K562 (cell line): ENCODE measurements at regions not wholly inside any gene's neighbourhood (a gene's known extent, or its start where the extent isn't known, plus 50 kb on each side); places are given as distances from the start of the nearest gene placed in this dataset.

Experiments used
- ATAC-seq: fragments of 200-7000 bp; cut with Tn5 transposase; 3 replicates; pipeline ENCODE4 v1.9.1; 2020; ENCODE audit warnings: moderate library complexity
- BruUV-seq: library from RNA; stranded (reverse); fragments of 400-500 nt; replicated peaks from 2 replicates; lab custom pipeline; 2021; lab: Mats Ljungman, UMichigan
- CTCF ChIA-PET: fragments of 300-600 bp; formaldehyde crosslinking; extraction: SDS; loops from one replicate; lab custom pipeline; 2021; ENCODE audit warnings: low intra/inter-chr PET ratio; lab: Yijun Ruan, JAX
- POLR2A ChIA-PET: fragments of 300-600, 350-650 bp; sonication (Branson Sonifier 250); formaldehyde crosslinking; extraction: SDS; loops from one replicate; lab custom pipeline; 2021; ENCODE audit warnings: antibody characterized with exemption, inconsistent platforms; lab: Yijun Ruan, JAX
- DNase-seq, 4 experiments: peaks; one replicate each; pipeline versions ENCODE4 v3.0.0 to v3.0.0-alpha.2; 2011 to 2018; ENCODE audit warnings: low spot score in 3 of 4, mixed read lengths in 3 of 4; ENCODE audit errors: extremely low read depth in 1 of 4
- FAIRE-seq: peaks from 2 replicates; lab custom pipeline; 2011; peaks lifted over from hg19 to GRCh38; lab: Jason Lieb, UNC
- H2AFZ ChIP-seq: 2 replicates; pipeline ENCODE4 v1.6.0; 2011; ENCODE audit warnings: low read depth, low read length, control low read depth, inconsistent platforms
- H3K27ac ChIP-seq: fragments of 200-600 bp; 3 replicates; pipeline ENCODE4 v1.8.0; 2011; ENCODE audit warnings: low read depth, mild to moderate bottlenecking, control low read depth, inconsistent platforms, low read length, moderate library complexity, mixed read lengths; ENCODE audit errors: extremely low read depth
- H3K27me3 ChIP-seq, 2 experiments: fragments of 300-600 bp in 1 of 2; 2 replicates in 1 of 2; 3 replicates in 1 of 2; pipeline versions ENCODE4 v1.6.0 to v1.8.0; 2011; ENCODE audit warnings: inconsistent platforms in 2 of 2, low read length in 2 of 2, mild to moderate bottlenecking in 1 of 2, mixed read lengths in 1 of 2, moderate library complexity in 1 of 2; ENCODE audit not compliant: control insufficient read depth in 2 of 2, insufficient read depth in 2 of 2
- H3K36me3 ChIP-seq: fragments of 300-600 bp; 3 replicates; pipeline ENCODE4 v1.8.0; 2011; ENCODE audit warnings: mild to moderate bottlenecking, low read length, inconsistent platforms; ENCODE audit not compliant: control insufficient read depth, insufficient read depth
- H3K4me1 ChIP-seq, 2 experiments: fragments of 200-600 bp in 1 of 2; replicated peaks in 1 of 2; 2 replicates in 1 of 2; 3 replicates in 1 of 2; pipeline versions ENCODE4 v1.5.1 to v1.8.0; 2011; ENCODE audit warnings: inconsistent platforms in 2 of 2, low read length in 2 of 2, mild to moderate bottlenecking in 1 of 2, mixed read lengths in 1 of 2, moderate library complexity in 1 of 2; ENCODE audit not compliant: control insufficient read depth in 2 of 2, insufficient read depth in 2 of 2
- H3K4me2 ChIP-seq: 2 replicates; pipeline ENCODE4 v1.6.1; 2011; ENCODE audit warnings: low read length, control low read depth, inconsistent platforms, mixed read lengths; ENCODE audit not compliant: insufficient read depth
- H3K4me3 ChIP-seq: fragments of 200-600 bp; sonication (generic), shearing (Covaris generic); 2 replicates; pipeline ENCODE4 v1.5.1; 2016; ENCODE audit warnings: control low read depth, inconsistent platforms
- H3K79me2 ChIP-seq: fragments of 200-600 bp; 3 replicates; pipeline ENCODE4 v1.8.0; 2011; ENCODE audit warnings: low read length, inconsistent platforms; ENCODE audit not compliant: control insufficient read depth, insufficient read depth
- H3K9ac ChIP-seq, 2 experiments: 2 replicates each; pipeline versions ENCODE4 v1.6.0 to v1.6.1; 2011; ENCODE audit warnings: low read depth in 2 of 2, low read length in 2 of 2, control low read depth in 1 of 2, inconsistent platforms in 1 of 2, mild to moderate bottlenecking in 1 of 2, mixed read lengths in 1 of 2; ENCODE audit not compliant: insufficient read depth in 1 of 2
- H3K9me1 ChIP-seq: one replicate; pipeline ENCODE4 v1.6.0; 2011; ENCODE audit warnings: inconsistent platforms, mild to moderate bottlenecking, low read length, moderate library complexity; ENCODE audit not compliant: control insufficient read depth, insufficient read depth
- H3K9me3 ChIP-seq: replicated peaks from 2 replicates; pipeline ENCODE4 v1.5.1; 2011; ENCODE audit warnings: low read depth, low read length, inconsistent platforms; ENCODE audit not compliant: control insufficient read depth, insufficient read depth
- H4K20me1 ChIP-seq: replicated peaks from 2 replicates; pipeline ENCODE4 v1.6.1; 2011; ENCODE audit warnings: low read length, inconsistent platforms, mixed read lengths; ENCODE audit not compliant: control insufficient read depth, insufficient read depth
- ARHGAP35 ChIP-seq: fragments of 450-650 bp; IDR thresholded peaks from 2 replicates; pipeline ENCODE4 v1.6.1; 2018; ENCODE audit not compliant: partially characterized antibody
- ATF1 ChIP-seq, 2 experiments: fragments of 450-650 bp in 1 of 2; IDR thresholded peaks; 2 replicates each; pipeline ENCODE4 v1.6.1; 2016; ENCODE audit warnings: missing compliant biosample characterization in 1 of 2, missing genetic modification characterization in 1 of 2
- CBX5 ChIP-seq: IDR thresholded peaks from 2 replicates; pipeline ENCODE4 v1.6.1; 2014; ENCODE audit warnings: low read depth, borderline replicate concordance
- CTCF ChIP-seq, 3 experiments: IDR thresholded peaks in 2 of 3; conservative IDR thresholded peaks in 1 of 3; 2 replicates each; pipeline ENCODE4 v1.5.1; 2011 to 2012; ENCODE audit warnings: low read length in 3 of 3, mild to moderate bottlenecking in 3 of 3, control low read depth in 2 of 3, improper control_type of control experiment in 1 of 3, inconsistent platforms in 1 of 3, low read depth in 1 of 3, mixed read lengths in 1 of 3, moderate library complexity in 1 of 3; ENCODE audit not compliant: insufficient read depth in 2 of 3
- CXXC5 ChIP-seq: fragments of 250-450 bp; sonication (Bioruptor Pico); IDR thresholded peaks from 2 replicates; pipeline ENCODE4 v1.8.0; 2022; ENCODE audit warnings: inconsistent platforms, mild to moderate bottlenecking, moderate library complexity
- ELF4 ChIP-seq: fragments of 450-650 bp; formaldehyde crosslinking; IDR thresholded peaks from 2 replicates; pipeline ENCODE4 v1.4.0; 2022; ENCODE audit warnings: missing genetic modification characterization
- JUND ChIP-seq, 2 experiments: IDR thresholded peaks; 2 replicates in 1 of 2; 3 replicates in 1 of 2; pipeline ENCODE4 v1.6.1; 2011; ENCODE audit warnings: borderline replicate concordance in 2 of 2, low read depth in 2 of 2, low read length in 2 of 2, improper control_type of control experiment in 1 of 2, missing biosample characterization in 1 of 2, missing genetic modification characterization in 1 of 2, missing genetic modification reagents in 1 of 2
- NCOA1 ChIP-seq: fragments of 450-650 bp; IDR thresholded peaks from 2 replicates; pipeline ENCODE4 v1.6.1; 2016; ENCODE audit warnings: low read depth
- PATZ1 ChIP-seq: fragments of 250-450 bp; sonication (Bioruptor Pico); IDR thresholded peaks from 2 replicates; pipeline ENCODE4 v1.5.0; 2020; ENCODE audit warnings: mild to moderate bottlenecking, borderline replicate concordance
- POLR2B ChIP-seq: fragments of 450-650 bp; IDR thresholded peaks from 2 replicates; pipeline ENCODE4 v1.6.1; 2018; ENCODE audit warnings: low read depth; ENCODE audit not compliant: partially characterized antibody
- RBM39 ChIP-seq: fragments of 200-400 bp; formaldehyde crosslinking; optimal IDR thresholded peaks from 2 replicates; pipeline ENCODE3; 2018; ENCODE audit warnings: low read depth, low read length
- RFX5 ChIP-seq: IDR thresholded peaks from 2 replicates; pipeline ENCODE4 v1.6.1; 2011; ENCODE audit warnings: low read depth, mild to moderate bottlenecking, improper control_type of control experiment, low read length
- RUNX1 ChIP-seq: sonication (generic); IDR thresholded peaks from 2 replicates; pipeline ENCODE4 v1.6.1; 2016; ENCODE audit warnings: antibody characterized with exemption, low read depth
- ZNF175 ChIP-seq: fragments of 200-800 bp; sonication (Bioruptor generic); IDR thresholded peaks from 2 replicates; pipeline ENCODE4 v1.6.1; 2016; ENCODE audit warnings: low read depth, mild to moderate bottlenecking, missing genetic modification characterization, missing compliant biosample characterization
- ZNF512 ChIP-seq: IDR thresholded peaks from 2 replicates; pipeline ENCODE4 v1.6.1; 2016; ENCODE audit warnings: missing genetic modification characterization, missing compliant biosample characterization
- WGBS: fragments of 100-300 bp; shearing (Covaris generic); methylation state at CpG from one replicate; pipeline ENCODE4 v1.1.6; 2016; ENCODE audit warnings: low coverage, mixed read lengths; ENCODE audit not compliant: insufficient coverage; ENCODE audit errors: missing lambda C conversion rate; 5-methylcytosine and 5-hydroxymethylcytosine counted together
- in situ Hi-C: fragments of 300-500 bp; cut with MboI; formaldehyde crosslinking; loops from 4 replicates; pipeline ENCODE4 v1.15.0; 2018; ENCODE audit warnings: inconsistent platforms, mixed read lengths
- intact Hi-C: fragments of 100-400 bp; cut with micrococcal nuclease; formaldehyde crosslinking; loops from 2 replicates; pipeline ENCODE4 v1.14.2; 2022
- TF ChIP-seq, protein P1 (sequence below), 2 experiments: fragments of 450-650 bp; conservative IDR thresholded peaks; 2 replicates each; pipeline ENCODE4 v1.6.1; 2017; ENCODE audit warnings: mild to moderate bottlenecking in 2 of 2, moderate library complexity in 2 of 2

DNA sequence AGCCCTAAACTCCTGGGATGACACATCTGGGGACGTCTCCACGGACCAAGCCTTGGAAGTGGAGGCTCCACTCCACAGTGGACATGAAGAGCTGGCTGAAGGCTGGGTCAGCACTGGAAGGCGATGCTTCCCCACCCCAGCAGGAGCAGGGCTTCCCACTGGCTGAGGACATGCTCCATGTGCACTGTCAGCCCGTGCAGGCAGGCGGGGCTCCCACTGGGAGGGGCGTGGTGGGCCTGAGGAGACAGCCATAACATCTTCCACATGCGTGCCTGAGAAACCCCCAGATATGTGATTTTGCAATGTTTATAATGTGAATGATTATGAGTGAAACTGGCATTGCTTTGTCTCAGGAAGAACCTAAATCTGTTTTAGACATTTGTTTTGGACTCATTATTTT is 231.3 kb downstream of the KLF13 start:
- H4K20me1 ChIP-seq, result no peaks in the 10 kb centered on the region
- 2% methylated on average over 7 of the region's 7 CpGs for WGBS
- no peak overlapping the region for H3K4me2 ChIP-seq
- H3K9me1 ChIP-seq, result no peaks in the 10 kb centered on the region
- no peak overlapping the region for H2AFZ ChIP-seq
- no peak overlapping the region for H3K27ac ChIP-seq
- POLR2A ChIA-PET, result no interaction called here
- H3K27me3 ChIP-seq, result peaks cover 0 to 52% of the 10 kb centered on the region in 2 experiments; a peak in 3 of 5 replicates
- no peak overlapping the region for H3K4me3 ChIP-seq
- no peaks in the 10 kb centered on the region for H3K36me3 ChIP-seq
- H3K9ac ChIP-seq, result no peak overlapping the region
- no TSS peak for BruUV-seq
- ATAC-seq, result no peak
- no peaks in the 10 kb centered on the region for H3K9me3 ChIP-seq
- H3K79me2 ChIP-seq, result no peaks in the 10 kb centered on the region
- H3K4me1 ChIP-seq, result no peaks in the 10 kb centered on the region
- in situ Hi-C loops (no loop called here), intact Hi-C loops (no loop called here)
- no peak for DNase-seq
- CTCF ChIA-PET, result no interaction called here
- FAIRE-seq, result no peak
- TF ChIP-seq CTCF (IDR thresholded peaks at IDR 0.05 in 2 of 3, conservative IDR thresholded peaks at IDR 0.05 in 1 of 3; ENCODE audit: insufficient read depth in 2 of 3, low read depth in 1 of 3, low read length in 3 of 3) (no peak), RUNX1 (no peak), RFX5 (no peak), CBX5 (no peak), ATF1 (CRISPR knock-in tag; IDR thresholded peaks at IDR 0.05) (no peak), ATF1 (tag; IDR thresholded peaks at IDR 0.05) (no peak), ZNF512 (tag) (no peak), POLR2B (no peak), JUND (IDR thresholded peaks at IDR 0.05; ENCODE audit: borderline replicate concordance, low read depth, low read length) (no peak), JUND (tag; IDR thresholded peaks at IDR 0.05; ENCODE audit: borderline replicate concordance, low read depth, low read length) (no peak), PATZ1 (CRISPR knock-in tag) (no peak), RBM39 (no peak), CXXC5 (CRISPR knock-in tag) (no peak), ZNF175 (CRISPR knock-in tag) (no peak), ARHGAP35 (no peak), NCOA1 (no peak), ELF4 (CRISPR knock-in tag) (no peak)
- TF ChIP-seq, protein P1, sequence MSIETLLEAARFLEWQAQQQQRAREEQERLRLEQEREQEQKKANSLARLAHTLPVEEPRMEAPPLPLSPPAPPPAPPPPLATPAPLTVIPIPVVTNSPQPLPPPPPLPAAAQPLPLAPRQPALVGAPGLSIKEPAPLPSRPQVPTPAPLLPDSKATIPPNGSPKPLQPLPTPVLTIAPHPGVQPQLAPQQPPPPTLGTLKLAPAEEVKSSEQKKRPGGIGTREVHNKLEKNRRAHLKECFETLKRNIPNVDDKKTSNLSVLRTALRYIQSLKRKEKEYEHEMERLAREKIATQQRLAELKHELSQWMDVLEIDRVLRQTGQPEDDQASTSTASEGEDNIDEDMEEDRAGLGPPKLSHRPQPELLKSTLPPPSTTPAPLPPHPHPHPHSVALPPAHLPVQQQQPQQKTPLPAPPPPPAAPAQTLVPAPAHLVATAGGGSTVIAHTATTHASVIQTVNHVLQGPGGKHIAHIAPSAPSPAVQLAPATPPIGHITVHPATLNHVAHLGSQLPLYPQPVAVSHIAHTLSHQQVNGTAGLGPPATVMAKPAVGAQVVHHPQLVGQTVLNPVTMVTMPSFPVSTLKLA (conservative IDR thresholded peaks at IDR 0.05), result no peak
